ENCODE measurements at regions not wholly inside any gene's neighbourhood (a gene's known extent, or its start where the extent isn't known, plus 50 kb on each side); places are given as distances from the start of the nearest gene placed in this dataset.
"Not testable (repeated sequence)": the region's sequence is repeated elsewhere in the genome, so short reads cannot be mapped to it uniquely, and the experiment has no call there.

DNA sequence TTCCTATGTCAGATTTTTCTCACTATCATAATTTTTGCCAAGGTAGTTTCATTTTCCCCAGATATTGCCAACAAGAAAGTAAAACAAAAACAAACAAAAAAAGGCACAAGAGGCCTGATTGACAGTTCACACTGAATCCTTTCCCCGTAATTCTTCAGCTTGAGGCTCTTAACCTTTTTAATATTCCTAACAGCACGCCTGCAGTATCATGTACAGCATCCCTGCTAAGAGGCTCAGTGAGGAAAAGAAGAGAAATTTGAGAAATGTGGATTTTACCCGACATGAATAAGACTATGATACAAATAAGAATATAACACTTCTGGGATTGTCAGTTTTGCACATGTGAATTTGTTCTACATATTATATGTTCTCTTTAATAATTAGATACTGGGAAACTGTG is 182.4 kb upstream of the CDK1 start:
- H3K27me3 ChIP-seq = no peaks in the 10 kb centered on the region
- TF ChIP-seq POLR2A (IDR thresholded peaks at IDR 0.05) = no peak
- TF ChIP-seq, protein P1, sequence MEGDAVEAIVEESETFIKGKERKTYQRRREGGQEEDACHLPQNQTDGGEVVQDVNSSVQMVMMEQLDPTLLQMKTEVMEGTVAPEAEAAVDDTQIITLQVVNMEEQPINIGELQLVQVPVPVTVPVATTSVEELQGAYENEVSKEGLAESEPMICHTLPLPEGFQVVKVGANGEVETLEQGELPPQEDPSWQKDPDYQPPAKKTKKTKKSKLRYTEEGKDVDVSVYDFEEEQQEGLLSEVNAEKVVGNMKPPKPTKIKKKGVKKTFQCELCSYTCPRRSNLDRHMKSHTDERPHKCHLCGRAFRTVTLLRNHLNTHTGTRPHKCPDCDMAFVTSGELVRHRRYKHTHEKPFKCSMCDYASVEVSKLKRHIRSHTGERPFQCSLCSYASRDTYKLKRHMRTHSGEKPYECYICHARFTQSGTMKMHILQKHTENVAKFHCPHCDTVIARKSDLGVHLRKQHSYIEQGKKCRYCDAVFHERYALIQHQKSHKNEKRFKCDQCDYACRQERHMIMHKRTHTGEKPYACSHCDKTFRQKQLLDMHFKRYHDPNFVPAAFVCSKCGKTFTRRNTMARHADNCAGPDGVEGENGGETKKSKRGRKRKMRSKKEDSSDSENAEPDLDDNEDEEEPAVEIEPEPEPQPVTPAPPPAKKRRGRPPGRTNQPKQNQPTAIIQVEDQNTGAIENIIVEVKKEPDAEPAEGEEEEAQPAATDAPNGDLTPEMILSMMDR (IDR thresholded peaks at IDR 0.05) = no peak
- WGBS, 4 donors = 80 to 88% (median 85%) methylated on average over 3 of the region's 3 CpGs
- H3K27ac ChIP-seq = no peak overlapping the region
- H3K4me1 ChIP-seq = no peaks in the 10 kb centered on the region
- intact Hi-C loops (cut with DNase I) = no loop called here
- no peak for ATAC-seq
- H3K36me3 ChIP-seq = no peaks in the 10 kb centered on the region
- H3K4me3 ChIP-seq = no peak overlapping the region
- no peaks in the 10 kb centered on the region for H3K9me3 ChIP-seq
- DNase-seq = no peak

DNA sequence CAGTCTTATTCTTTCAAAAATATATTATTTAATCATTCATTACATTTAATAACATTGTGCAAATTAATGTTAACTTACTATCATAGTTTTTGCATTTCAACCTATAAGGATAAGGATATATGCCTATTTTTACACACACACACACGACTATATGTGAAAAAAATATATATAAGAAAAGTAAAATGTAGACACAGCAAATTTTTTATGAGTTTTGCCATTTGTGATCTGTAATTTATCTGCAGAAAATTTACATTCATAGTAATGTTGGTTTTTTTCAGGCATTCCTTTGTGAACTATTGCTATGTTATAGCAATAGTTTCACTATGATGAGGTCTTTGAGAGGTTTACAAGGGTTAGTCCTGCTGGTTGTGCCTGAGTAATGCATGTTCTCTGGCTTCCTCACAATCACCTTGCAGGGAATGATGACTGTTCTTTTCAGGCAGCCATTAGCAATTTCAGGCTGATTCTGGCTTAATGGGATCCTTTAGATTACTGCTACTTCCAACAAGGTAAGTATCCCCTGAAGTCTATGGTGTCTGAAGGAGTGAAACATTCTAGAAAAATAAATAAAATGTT is 183.7 kb upstream of the CDK1 start:
- H3K9me3 ChIP-seq = no peaks in the 10 kb centered on the region
- no peaks in the 10 kb centered on the region for H3K4me1 ChIP-seq
- no peaks in the 10 kb centered on the region for H3K27me3 ChIP-seq
- ATAC-seq = no peak
- 68 to 84% (median 81%) methylated on average over 1 of the region's 1 CpG for WGBS, 4 donors
- no peak overlapping the region for H3K4me3 ChIP-seq
- no peak for DNase-seq
- TF ChIP-seq, protein P1 (IDR thresholded peaks at IDR 0.05) = no peak
- no peak for TF ChIP-seq POLR2A (IDR thresholded peaks at IDR 0.05)
- no peaks in the 10 kb centered on the region for H3K36me3 ChIP-seq
- no peak overlapping the region for H3K27ac ChIP-seq
- intact Hi-C loops (cut with DNase I) = no loop called here

DNA sequence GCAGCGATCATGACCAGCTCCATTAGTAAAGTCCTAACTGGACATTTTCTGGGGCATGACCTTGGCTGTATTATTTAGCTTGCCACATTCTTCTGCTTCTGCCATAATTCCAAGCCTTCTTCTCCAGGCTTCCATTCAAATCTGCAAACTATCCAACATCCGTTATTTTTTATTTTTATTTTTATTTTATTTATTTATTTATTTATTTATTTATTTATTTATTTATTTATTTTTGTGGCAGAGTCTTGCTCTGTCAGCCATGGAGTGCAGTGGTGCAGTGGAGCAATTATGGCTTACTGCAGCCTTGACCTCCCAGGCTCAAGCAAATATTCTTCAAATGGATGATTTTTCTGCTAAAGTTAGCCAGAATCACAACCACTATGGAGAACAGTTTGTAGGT is 187.2 kb upstream of the CDK1 start:
- Histone ChIP-seq H3K27me3 (no peaks in the 10 kb centered on the region), H3K27ac (no peak overlapping the region), H3K9me3 (no peaks in the 10 kb centered on the region), H3K4me3 (no peak overlapping the region), H3K4me1 (no peaks in the 10 kb centered on the region), H3K36me3 (no peaks in the 10 kb centered on the region)
- no peak for ATAC-seq
- TF ChIP-seq, protein P1 (IDR thresholded peaks at IDR 0.05) = no peak
- TF ChIP-seq POLR2A (IDR thresholded peaks at IDR 0.05) = no peak
- DNase-seq = no peak
- 85 to 95% (median 91%) methylated on average over 2 of the region's 2 CpGs for WGBS, 4 donors
- intact Hi-C loops (cut with DNase I) = no loop called here

DNA sequence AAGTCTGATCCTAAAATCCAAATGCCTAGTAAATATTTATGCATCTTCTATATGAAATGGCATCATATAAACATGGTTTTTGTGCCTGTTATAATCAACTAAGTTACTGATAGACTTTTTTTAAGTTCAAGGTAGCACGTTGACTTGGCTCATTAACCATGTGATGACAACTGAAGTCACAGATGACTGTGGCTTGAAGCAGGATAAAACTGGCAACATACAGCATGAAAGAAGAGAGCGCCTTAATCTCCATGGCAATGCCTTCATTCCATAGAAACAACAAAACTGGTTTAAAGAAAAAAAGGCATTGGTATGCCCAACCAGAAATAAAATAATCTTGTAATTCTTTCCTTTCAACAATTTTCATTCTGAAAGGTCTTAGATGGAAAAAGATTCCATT is 188.9 kb upstream of the CDK1 start:
- ATAC-seq (no peak), DNase-seq (no peak)
- H3K4me3 ChIP-seq = no peak overlapping the region
- WGBS, 4 donors = 55 to 60% (median 57%) methylated on average over 2 of the region's 2 CpGs
- TF ChIP-seq, protein P1 (IDR thresholded peaks at IDR 0.05) = no peak
- TF ChIP-seq POLR2A (IDR thresholded peaks at IDR 0.05) = no peak
- no peak overlapping the region for H3K27ac ChIP-seq
- H3K36me3 ChIP-seq = no peaks in the 10 kb centered on the region
- H3K4me1 ChIP-seq = no peaks in the 10 kb centered on the region
- intact Hi-C loops (cut with DNase I) = no loop called here
- H3K27me3 ChIP-seq = no peaks in the 10 kb centered on the region
- no peaks in the 10 kb centered on the region for H3K9me3 ChIP-seq

DNA sequence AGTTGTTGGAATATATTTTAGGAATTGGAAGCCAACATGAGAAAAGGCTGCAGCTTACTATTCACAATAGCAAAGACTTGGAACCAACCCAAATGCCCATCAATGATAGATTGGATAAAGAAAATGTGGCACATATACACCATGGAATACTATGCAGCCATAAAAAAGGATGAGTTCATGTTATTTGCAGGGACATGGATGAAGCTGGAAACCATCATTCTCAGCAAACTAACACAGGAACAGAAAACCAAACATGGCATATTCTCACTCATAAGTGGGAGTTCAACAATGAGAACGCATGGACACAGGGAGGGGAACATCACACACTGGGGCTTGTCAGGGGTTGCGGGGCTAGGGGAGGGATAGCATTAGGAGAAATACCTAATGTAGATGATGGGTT is 192.1 kb upstream of the ANK3 start:
- H3K4me3 ChIP-seq; H3K9me3 ChIP-seq; H3K27ac ChIP-seq; intact Hi-C loops (cut with DNase I); ATAC-seq; H3K4me1 ChIP-seq; H3K27me3 ChIP-seq; H3K36me3 ChIP-seq; DNase-seq: not testable (repeated sequence)
- 95 to 100% (median 100%) methylated on average over 2 of the region's 2 CpGs for WGBS, 4 donors

Data from heart left ventricle (tissue), 16 donors.